ENCODE measurements at regions not wholly inside any gene's neighbourhood (a gene's known extent, or its start where the extent isn't known, plus 50 kb on each side); places are given as distances from the start of the nearest gene placed in this dataset.

DNA sequence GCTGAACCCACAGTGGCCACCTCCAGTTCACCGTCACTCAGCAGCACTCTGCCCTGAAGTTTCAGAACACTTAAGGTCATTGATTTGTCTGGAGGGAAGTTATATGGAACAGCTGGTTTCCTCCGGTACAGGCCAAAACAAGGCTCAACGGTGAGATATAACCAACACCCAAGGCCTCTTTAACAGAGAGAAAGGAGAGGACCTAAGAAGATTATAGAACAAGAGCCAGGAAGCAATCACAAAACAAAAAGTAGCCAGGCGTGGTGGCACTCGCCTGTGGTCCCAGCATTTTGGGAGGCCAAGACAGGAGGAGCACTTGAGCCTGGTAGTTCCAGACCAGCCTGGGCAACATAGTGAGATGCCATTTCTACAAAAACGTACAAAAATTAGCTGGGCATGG, 290.7 kb downstream of the SKIDA1 start:
- TF ChIP-seq SIN3A (IDR thresholded peaks at IDR 0.05; ENCODE audit: borderline replicate concordance, insufficient read depth, low read length), result no peak
- no peak for TF ChIP-seq TAF1 (IDR thresholded peaks at IDR 0.05; ENCODE audit: borderline replicate concordance, insufficient read depth, low read length)
- no peak for TF ChIP-seq POLR2AphosphoS5 (IDR thresholded peaks at IDR 0.05; ENCODE audit: low read depth, low read length)
- TF ChIP-seq FOXP2 (optimal IDR thresholded peaks at IDR 0.05; ENCODE audit: borderline replicate concordance, extremely low read depth, extremely low read length, insufficient read depth), result no peak
- no peak for TF ChIP-seq REST (IDR thresholded peaks at IDR 0.05; ENCODE audit: insufficient read depth in 1 of 2, low read depth in 2 of 2, low read length in 2 of 2)

- TF ChIP-seq SIN3A (IDR thresholded peaks at IDR 0.05; ENCODE audit: borderline replicate concordance, insufficient read depth, low read length), result no peak
- TF ChIP-seq REST (IDR thresholded peaks at IDR 0.05; ENCODE audit: insufficient read depth in 1 of 2, low read depth in 2 of 2, low read length in 2 of 2), result no peak
Measured at GRCh38 chr10:21230219-21230618, 295.3 kb downstream of the SKIDA1 start.

DNA sequence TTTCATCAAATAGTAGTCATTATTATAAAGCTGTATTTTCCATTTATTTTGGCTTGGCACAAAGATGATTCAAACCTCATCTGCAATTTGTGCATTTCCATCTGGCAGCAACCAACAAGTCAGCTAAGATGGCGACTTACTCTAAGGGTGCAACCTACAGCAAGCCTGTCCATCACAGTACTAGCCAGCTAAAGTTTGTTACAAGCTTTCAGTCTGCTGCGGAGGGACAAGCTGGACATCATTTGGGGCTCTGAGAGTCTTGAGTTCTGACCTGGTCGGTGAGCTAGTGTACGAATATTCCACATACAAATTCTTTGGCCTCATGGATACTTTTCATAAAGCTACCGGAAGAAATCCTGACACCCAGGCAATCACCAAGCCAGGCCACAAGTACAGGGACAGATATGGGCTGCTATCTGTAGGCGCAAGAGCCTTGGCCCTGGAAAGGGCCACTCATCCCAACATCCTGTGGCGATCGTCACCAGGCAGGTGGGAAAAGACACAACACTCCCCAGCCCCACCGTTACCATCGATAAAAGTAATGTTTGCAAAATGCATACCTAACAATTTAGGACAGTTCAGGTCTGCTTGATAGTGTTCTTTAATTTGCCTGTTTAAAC, 307.6 kb downstream of the SKIDA1 start:
- TF ChIP-seq POLR2AphosphoS5 (IDR thresholded peaks at IDR 0.05; ENCODE audit: low read depth, low read length) (no peak), TAF1 (IDR thresholded peaks at IDR 0.05; ENCODE audit: borderline replicate concordance, insufficient read depth, low read length) (no peak), FOXP2 (optimal IDR thresholded peaks at IDR 0.05; ENCODE audit: borderline replicate concordance, extremely low read depth, extremely low read length, insufficient read depth) (no peak), REST (IDR thresholded peaks at IDR 0.05; ENCODE audit: insufficient read depth in 1 of 2, low read depth in 2 of 2, low read length in 2 of 2) (no peak), SIN3A (IDR thresholded peaks at IDR 0.05; ENCODE audit: borderline replicate concordance, insufficient read depth, low read length) (no peak)

DNA sequence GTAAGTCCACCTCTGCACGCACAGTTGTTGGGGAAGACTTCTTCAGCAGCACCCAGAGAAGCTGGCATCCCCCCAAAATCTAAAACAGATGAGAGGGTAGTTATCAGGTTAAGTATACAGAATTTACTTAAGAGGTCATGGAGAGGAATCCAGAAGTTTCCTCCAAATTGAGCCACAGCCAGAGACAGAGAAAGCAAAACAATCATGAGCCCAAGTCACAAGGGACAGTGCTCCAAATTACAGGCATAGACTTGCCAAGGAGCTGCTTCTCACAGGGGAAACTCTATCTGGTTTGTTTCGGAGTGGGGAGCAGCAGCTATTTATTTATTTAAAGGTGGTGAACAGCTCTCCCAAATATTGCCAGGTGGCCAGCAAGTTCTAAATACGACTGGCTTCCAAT, 308.4 kb downstream of the SKIDA1 start:
- no peak for TF ChIP-seq POLR2AphosphoS5 (IDR thresholded peaks at IDR 0.05; ENCODE audit: low read depth, low read length)
- TF ChIP-seq REST (IDR thresholded peaks at IDR 0.05; ENCODE audit: insufficient read depth in 1 of 2, low read depth in 2 of 2, low read length in 2 of 2), result no peak
- TF ChIP-seq FOXP2 (optimal IDR thresholded peaks at IDR 0.05; ENCODE audit: borderline replicate concordance, extremely low read depth, extremely low read length, insufficient read depth), result no peak
- no peak for TF ChIP-seq SIN3A (IDR thresholded peaks at IDR 0.05; ENCODE audit: borderline replicate concordance, insufficient read depth, low read length)
- TF ChIP-seq TAF1 (IDR thresholded peaks at IDR 0.05; ENCODE audit: borderline replicate concordance, insufficient read depth, low read length), result no peak

DNA sequence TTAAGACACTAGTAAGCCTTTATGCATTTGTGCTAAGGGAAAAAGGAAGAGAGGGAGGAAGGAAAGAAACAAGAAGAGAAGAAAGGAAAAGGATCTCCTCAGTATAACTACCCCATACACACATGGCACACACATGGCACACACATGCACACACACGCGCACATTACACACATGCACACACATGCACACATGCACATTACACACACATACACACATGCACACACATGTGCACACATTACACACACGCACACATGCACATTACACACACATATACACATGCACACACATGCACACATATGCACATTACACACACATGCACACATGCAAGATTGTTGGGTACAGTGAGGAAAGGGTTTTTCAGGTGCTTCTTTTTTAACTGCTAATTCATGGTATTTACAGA, 311.2 kb downstream of the SKIDA1 start:
- no peak for TF ChIP-seq TAF1 (IDR thresholded peaks at IDR 0.05; ENCODE audit: borderline replicate concordance, insufficient read depth, low read length)
- no peak for TF ChIP-seq POLR2AphosphoS5 (IDR thresholded peaks at IDR 0.05; ENCODE audit: low read depth, low read length)
- no peak for TF ChIP-seq FOXP2 (optimal IDR thresholded peaks at IDR 0.05; ENCODE audit: borderline replicate concordance, extremely low read depth, extremely low read length, insufficient read depth)
- no peak for TF ChIP-seq SIN3A (IDR thresholded peaks at IDR 0.05; ENCODE audit: borderline replicate concordance, insufficient read depth, low read length)

All from PFSK-1 (cell line).